NCI-H1105 (cell line): ENCODE measurements at regions not wholly inside any gene's neighbourhood (a gene's known extent, or its start where the extent isn't known, plus 50 kb on each side); places are given as distances from the start of the nearest gene placed in this dataset.
"Not testable (repeated sequence)": the region's sequence is repeated elsewhere in the genome, so short reads cannot be mapped to it uniquely, and the experiment has no call there.

Experiments
- DNase-seq: peaks from one replicate; lab custom pipeline; 2025; lab: John Stamatoyannopoulos, UW

- peak; percentile 34 for DNase-seq
These were observed 457.3 kb upstream of the ARRDC3 start for GRCh38 chr5:91840412-91840811.

GRCh38 chr5:91839721-91840120 lies 456.6 kb upstream of the ARRDC3 start:
- DNase-seq: no peak

GRCh38 chr5:91839233-91839632 lies 456.1 kb upstream of the ARRDC3 start:
- DNase-seq: no peak

- no peak for DNase-seq
These were observed 447.3 kb upstream of the ARRDC3 start for GRCh38 chr5:91830361-91830953.

- DNase-seq: no peak
These were observed 442.5 kb upstream of the ARRDC3 start for GRCh38 chr5:91825618-91826017.

- DNase-seq: no peak
These were observed 441.3 kb upstream of the ARRDC3 start for GRCh38 chr5:91824406-91824805.

- DNase-seq: no peak
These were observed 437.8 kb upstream of the ARRDC3 start for GRCh38 chr5:91820874-91821273.

GRCh38 chr5:91816681-91817080 lies 433.6 kb upstream of the ARRDC3 start:
- DNase-seq: no peak

- no peak for DNase-seq
These were observed 414.5 kb upstream of the ARRDC3 start for GRCh38 chr5:91797576-91797975.

GRCh38 chr5:91794856-91795548 lies 411.9 kb upstream of the ARRDC3 start:
- no peak for DNase-seq

- no peak for DNase-seq
These were observed 411.3 kb upstream of the ARRDC3 start for GRCh38 chr5:91794455-91794854.

- DNase-seq: no peak
These were observed 404.6 kb upstream of the ARRDC3 start for GRCh38 chr5:91787718-91788117.

- no peak for DNase-seq
These were observed 394.6 kb upstream of the ARRDC3 start for GRCh38 chr5:91777671-91778070.

- no peak for DNase-seq
These were observed 393.1 kb upstream of the ARRDC3 start for GRCh38 chr5:91776249-91776648.

- no peak for DNase-seq
These were observed 387.3 kb upstream of the ARRDC3 start for GRCh38 chr5:91770400-91770799.

- not testable (repeated sequence) for DNase-seq
These were observed 374.3 kb upstream of the ARRDC3 start for GRCh38 chr5:91757383-91757782.

GRCh38 chr5:91754990-91755389 lies 371.9 kb upstream of the ARRDC3 start:
- no peak for DNase-seq

GRCh38 chr5:91744470-91744869 lies 361.4 kb upstream of the ARRDC3 start:
- not testable (repeated sequence) for DNase-seq

- no peak for DNase-seq
These were observed 359.4 kb upstream of the ARRDC3 start for GRCh38 chr5:91742550-91742949.

GRCh38 chr5:91741764-91742505 lies 358.8 kb upstream of the ARRDC3 start:
- DNase-seq: no peak

GRCh38 chr5:91730026-91730425 lies 346.9 kb upstream of the ARRDC3 start:
- no peak for DNase-seq

GRCh38 chr5:91727463-91727862 lies 344.3 kb upstream of the ARRDC3 start:
- DNase-seq: no peak

GRCh38 chr5:91722736-91723467 lies 339.8 kb upstream of the ARRDC3 start:
- DNase-seq: no peak
